ENCODE measurements at regions not wholly inside any gene's neighbourhood (a gene's known extent, or its start where the extent isn't known, plus 50 kb on each side); places are given as distances from the start of the nearest gene placed in this dataset.

GRCh38 chr6:40336940-40337760, 250.0 kb downstream of the LRFN2 start:
- Histone ChIP-seq H4K91ac (ENCODE audit: insufficient read depth, low read depth, low read length) (no peak overlapping the region), H2AK9ac (replicated peaks; ENCODE audit: low read depth, low read length, poor library complexity) (no peak overlapping the region), H2BK20ac (ENCODE audit: low read depth, low read length) (no peak overlapping the region), H3K18ac (ENCODE audit: low read depth, low read length) (no peak overlapping the region), H4K5ac (ENCODE audit: low read depth, low read length) (no peak overlapping the region), H2AK5ac (ENCODE audit: low read depth, low read length) (no peak overlapping the region), H4K8ac (ENCODE audit: low read depth in 2 of 2, low read length in 2 of 2) (no peak overlapping the region), H3K4me2 (ENCODE audit: low read depth, low read length) (no peak overlapping the region), H3K23ac (ENCODE audit: low read depth, low read length) (no peak overlapping the region), H3K14ac (replicated peaks; ENCODE audit: low read depth, low read length) (no peak overlapping the region), H3K4me3 (ENCODE audit: insufficient read depth, low read depth, low read length) (no peak overlapping the region), H3K9ac (ENCODE audit: low read depth, low read length) (no peak overlapping the region), H3K27ac (ENCODE audit: insufficient read depth, low read length) (no peak overlapping the region), H3K9me3 (ENCODE audit: control insufficient read depth, insufficient read depth, low read length) (no peaks in the 10 kb centered on the region), H3K36me3 (ENCODE audit: control insufficient read depth, insufficient read depth, low read length) (no peaks in the 10 kb centered on the region), H3K4me1 (ENCODE audit: control insufficient read depth, insufficient read depth, low read length) (no peaks in the 10 kb centered on the region), H4K20me1 (ENCODE audit: insufficient read depth, low read length) (no peaks in the 10 kb centered on the region), H2BK5ac (ENCODE audit: low read depth, low read length, poor library complexity, severe bottlenecking) (no peak overlapping the region), H3K27me3 (ENCODE audit: control insufficient read depth, insufficient read depth, low read length) (no peaks in the 10 kb centered on the region), H3K79me1 (ENCODE audit: low read depth in 1 of 2, low read length in 2 of 2) (no peaks in the 10 kb centered on the region), H2BK15ac (ENCODE audit: low read depth, low read length) (no peak overlapping the region), H3K56ac (ENCODE audit: extremely low read depth, insufficient read depth, low read length) (no peak overlapping the region), H3K4ac (ENCODE audit: low read depth, low read length) (no peak overlapping the region), H3K9me1 (ENCODE audit: insufficient read depth, low read length) (no peaks in the 10 kb centered on the region), H2BK120ac (ENCODE audit: low read depth, low read length) (no peak overlapping the region), H2AFZ (replicated peaks; ENCODE audit: low read length, poor library complexity) (no peak overlapping the region)
- no TSS peak for BruUV-seq (replicated peaks)
- intact Hi-C loops (cut with micrococcal nuclease) (no loop called here), dilution Hi-C loops (cut with HindIII; ENCODE audit: low sequenced_read_pairs, unreplicated experiment) (no loop called here), in situ Hi-C loops (cut with MboI; ENCODE audit: low sequenced_read_pairs) (no loop called here)
- no peak for ATAC-seq (ENCODE audit: low read depth)
- 60% methylated on average over 2 of the region's 10 CpGs; no CpG with 5 or more reads in 1 of the 2 experiments for WGBS, 2 experiments (ENCODE audit: extremely low coverage in 2 of 2, insufficient read length in 1 of 2)
- DNase-seq, result no peak
- no peak for TF ChIP-seq CEBPB (IDR thresholded peaks at IDR 0.05; ENCODE audit: low read depth, low read length)
- no peak for TF ChIP-seq MXI1 (IDR thresholded peaks at IDR 0.05; ENCODE audit: borderline replicate concordance, low read depth, low read length)
- no peak for TF ChIP-seq SMC3 (IDR thresholded peaks at IDR 0.05; ENCODE audit: low read depth, low read length)
- TF ChIP-seq RCOR1 (IDR thresholded peaks at IDR 0.05; ENCODE audit: insufficient replicate concordance, low read length), result no peak
- no peak for TF ChIP-seq FOS (IDR thresholded peaks at IDR 0.05; ENCODE audit: low read depth, low read length)
- no peak for TF ChIP-seq POLR2A (IDR thresholded peaks at IDR 0.05; ENCODE audit: low read depth, low read length)
- TF ChIP-seq ELK1 (IDR thresholded peaks at IDR 0.05; ENCODE audit: borderline replicate concordance, low read depth, low read length), result no peak
- TF ChIP-seq BHLHE40 (IDR thresholded peaks at IDR 0.05; ENCODE audit: low read depth, low read length), result no peak
- ChIA-PET CTCF (no interaction called here), POLR2A (ENCODE audit: unreplicated experiment) (no interaction called here)

Data from IMR-90 (cell line).